Stimulated activated CD4-positive, alpha-beta T cell treated with anti-CD3 and anti-CD28 coated beads, TNF-alpha, amount 100 ng/mL, for 4 hours (primary cell): ENCODE measurements at regions not wholly inside any gene's neighbourhood (a gene's known extent, or its start where the extent isn't known, plus 50 kb on each side); places are given as distances from the start of the nearest gene placed in this dataset.
"Not testable (repeated sequence)": the region's sequence is repeated elsewhere in the genome, so short reads cannot be mapped to it uniquely, and the experiment has no call there.

Source experiments
- DNase-seq, 3 experiments: peaks; one replicate each; pipeline ENCODE4 v3.0.0-alpha.2; 2020; ENCODE audit warnings: low read depth in 3 of 3

DNA sequence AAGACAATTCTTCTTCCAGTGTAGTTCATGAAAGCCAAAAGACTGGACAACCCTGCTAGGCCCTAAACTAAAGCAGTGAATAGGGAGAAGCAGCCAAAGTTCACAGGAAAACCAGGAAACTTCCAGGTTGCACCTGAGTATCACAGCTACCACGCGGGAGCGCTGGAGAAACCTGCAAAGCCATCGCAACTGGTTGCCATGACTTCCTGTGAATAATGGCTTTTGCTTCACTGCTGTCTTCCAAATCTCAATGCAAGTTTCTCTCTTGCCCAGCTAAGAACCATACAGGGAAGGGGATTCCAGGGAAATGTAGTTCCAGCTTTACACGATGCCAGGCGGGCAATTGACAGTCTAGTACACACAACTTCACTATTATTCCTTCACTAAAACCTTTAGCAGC, 114.1 kb downstream of the GXYLT1 start:
- DNase-seq: no peak

DNA sequence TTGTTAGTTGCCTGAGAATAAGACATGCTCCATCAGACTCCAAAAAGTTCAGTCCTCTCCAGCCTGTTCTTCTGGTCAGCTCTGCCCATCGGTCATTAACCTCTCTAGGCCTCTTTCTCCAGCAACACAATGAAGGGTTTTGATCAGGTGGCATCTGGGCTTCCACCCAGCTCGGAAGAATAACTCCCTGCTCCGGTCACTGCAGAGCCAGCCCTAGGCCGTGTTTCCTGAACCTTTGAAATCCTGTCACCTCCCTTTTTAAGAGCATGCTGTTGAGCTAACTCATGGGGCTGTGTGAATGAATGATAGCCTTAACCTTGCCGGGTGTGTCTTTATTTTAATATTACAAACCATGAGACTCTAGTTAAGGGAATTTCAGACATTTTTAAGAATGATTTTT, 117.1 kb downstream of the GXYLT1 start:
- no peak for DNase-seq

DNA sequence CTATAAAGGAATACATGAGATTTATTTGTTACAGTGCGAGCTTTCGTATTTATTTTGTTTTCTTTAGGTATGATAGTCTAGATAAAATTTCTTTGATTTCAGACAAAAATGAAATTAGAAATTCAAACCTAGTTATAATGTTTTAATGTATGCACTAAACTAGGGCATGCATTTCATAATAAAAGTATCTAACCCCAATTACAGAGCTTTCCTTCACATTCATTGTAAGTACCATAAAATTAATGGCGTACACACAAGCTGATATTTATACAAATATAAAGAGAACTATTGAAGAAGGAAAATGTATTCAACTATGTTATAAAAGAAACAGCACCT, 120.2 kb downstream of the GXYLT1 start:
- no peak for DNase-seq

DNA sequence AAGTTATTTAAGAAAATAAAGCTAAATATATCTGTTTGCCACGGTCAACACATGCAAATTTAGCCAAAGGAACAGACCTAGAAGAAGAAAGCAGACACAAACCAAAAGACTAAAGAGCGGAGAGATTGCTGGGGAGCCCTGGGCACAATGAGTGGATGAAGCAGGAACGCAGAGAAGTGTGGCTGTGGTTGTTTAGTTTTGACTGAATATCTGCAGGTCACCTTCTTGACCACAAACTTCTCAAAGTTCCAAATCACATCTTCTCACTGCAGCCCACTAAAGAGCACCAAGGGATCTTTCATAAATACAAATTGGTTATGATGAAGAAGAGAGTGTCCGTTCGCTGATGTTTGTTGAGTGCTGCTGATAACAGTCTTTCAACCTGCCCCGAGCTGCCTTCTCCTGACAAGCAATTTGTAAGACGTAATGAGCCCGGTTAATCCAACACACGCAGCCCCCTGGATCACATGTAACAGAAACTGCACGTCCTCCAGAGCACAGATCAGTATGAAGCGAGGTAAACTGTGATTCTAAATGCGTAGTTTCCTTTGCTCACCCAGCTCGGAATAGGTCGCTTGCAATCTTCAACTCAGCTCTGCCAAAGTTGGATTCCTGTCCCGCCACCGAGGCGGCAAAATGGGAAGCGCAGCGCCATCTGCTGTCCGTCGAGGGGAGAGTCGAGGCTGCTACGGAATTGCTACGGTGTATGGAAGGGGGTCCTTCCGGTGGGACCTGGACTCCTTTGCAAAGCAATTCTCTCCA, 120.8 kb downstream of the GXYLT1 start:
- peak; percentile 34 to 55 (median 38) for DNase-seq

DNA sequence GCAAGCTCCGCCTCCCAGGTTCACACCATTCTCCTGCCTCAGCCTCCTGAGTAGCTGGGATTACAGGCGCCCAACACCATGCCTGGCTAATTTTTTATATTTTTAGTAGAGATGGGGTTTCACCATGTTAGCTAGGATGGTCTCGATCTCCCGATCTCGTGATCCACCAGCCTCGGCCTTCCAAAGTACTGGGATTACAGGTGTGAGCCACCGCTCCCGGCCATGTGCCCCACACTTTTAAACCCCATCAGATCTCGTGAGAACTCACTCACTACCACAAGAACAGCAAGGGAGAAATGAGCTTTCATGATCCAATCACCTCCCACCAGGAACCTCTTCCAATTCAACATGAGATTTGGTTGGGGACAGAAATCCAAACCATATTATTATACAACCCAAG, 122.7 kb downstream of the GXYLT1 start:
- not testable (repeated sequence) for DNase-seq

DNA sequence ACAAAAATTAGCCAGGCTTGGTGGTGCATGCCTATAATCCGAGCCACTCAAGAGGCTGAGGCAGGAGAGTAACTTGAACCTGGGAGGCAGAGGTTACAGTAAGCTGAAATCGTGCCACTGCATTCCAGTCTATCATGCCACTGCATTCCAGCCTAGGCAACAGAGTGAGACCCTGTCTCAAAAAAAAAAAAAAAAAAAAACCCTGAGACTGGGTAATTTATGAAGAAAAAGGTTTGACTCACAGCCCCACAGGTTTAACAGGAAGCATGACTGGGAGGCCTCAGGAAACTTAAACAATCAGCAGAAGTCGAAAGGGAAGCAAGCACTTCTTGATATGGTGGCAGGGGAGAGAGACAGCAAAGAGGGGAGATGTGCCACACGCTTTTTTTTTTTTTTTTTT, 123.2 kb downstream of the GXYLT1 start:
- DNase-seq: no peak

DNA sequence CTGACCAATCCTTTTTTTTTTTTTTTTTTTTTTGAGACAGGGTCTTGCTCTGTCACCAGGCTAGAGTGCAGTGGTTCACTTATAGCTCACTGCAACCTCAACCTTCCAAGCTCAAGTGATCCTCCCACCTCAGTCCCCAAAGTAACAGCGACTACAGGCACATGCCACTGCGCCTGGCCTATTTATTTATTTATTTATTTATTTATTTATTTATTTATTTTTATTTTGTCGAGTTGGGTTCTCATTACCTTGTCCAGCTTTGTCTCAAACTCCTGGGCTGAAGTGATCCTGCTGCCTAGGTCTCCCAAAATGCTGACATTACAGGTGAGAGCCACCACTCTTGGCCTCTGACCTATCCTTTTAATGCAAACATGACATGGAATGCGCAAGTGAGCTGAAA, 124.4 kb downstream of the GXYLT1 start:
- no peak for DNase-seq

DNA sequence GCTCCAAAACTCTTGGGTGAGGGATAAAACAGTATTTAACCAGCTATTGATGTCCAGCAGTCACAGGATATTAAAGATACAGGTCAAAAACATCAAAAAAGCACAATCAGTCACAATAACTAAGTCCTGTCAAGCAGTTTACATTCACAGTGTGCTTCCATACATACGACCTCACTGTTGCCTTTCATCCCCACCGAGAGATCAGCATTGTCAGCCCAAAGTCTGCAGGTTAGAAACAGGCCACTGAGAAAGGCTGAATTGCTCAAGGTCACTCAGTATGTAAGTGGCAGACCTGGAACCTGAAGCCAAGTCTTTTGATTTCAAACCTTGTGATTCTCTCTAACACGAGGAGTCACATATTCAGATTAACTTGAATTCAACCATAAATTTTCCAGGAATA, 124.9 kb downstream of the GXYLT1 start:
- no peak for DNase-seq

DNA sequence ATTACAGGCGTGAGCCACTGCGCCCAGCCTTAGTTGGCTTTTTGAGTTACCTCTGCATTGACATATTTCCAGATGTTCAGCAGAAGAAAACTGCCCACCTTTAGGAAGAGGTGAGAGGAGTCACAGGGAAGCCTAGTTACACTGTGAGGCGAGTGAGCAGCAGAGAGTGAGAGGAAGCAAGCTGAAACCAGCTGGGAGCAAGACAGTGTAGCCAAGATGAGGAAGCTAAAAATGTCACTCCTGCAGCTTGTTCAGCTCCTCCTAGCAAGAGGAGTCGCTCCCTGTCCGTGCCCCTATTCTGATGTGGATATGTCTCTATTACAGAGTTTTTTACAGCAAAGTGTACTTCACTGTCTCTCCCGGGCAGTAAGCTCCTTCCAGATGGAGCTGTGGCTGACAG, 127.6 kb downstream of the GXYLT1 start:
- no peak for DNase-seq

DNA sequence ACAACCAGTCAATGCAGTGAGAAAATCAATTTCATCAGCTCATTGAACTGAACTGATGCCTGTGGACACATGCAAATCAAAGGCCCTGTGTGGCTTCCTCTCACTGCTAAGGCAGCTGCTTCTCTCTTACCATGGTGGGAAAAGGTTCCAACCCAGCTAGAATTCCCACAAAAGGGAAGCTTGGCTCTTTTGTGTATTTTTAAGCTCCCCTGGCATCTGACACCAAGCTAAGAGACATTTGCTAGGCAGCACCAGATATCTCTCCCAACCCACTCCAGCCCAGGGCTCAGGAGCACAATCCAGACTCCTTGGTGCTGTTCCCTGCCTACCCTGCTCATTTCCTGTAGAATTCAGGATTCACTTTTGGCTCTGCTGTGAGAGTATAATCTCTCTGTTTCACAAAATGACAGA, 129.6 kb downstream of the GXYLT1 start:
- no peak for DNase-seq

DNA sequence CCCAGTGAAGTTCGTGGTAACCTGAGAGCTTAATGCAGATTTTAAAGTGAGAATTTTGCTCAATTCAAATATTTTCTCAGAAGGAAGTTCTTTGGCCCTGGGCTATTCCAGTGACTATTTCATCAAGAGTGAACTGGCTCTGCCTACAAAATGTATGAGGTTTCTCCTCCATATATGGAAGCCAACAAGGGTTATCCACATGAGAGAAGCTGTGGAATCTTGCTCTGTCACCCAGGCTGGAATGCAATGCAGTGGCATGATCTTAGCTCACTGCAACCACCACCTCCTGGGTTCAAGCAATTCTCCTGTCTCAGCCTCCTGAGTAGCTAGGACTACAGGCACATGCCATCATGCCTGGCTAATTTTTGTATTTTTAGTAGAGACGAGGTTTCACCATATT, 132.2 kb downstream of the GXYLT1 start:
- not testable (repeated sequence) for DNase-seq

DNA sequence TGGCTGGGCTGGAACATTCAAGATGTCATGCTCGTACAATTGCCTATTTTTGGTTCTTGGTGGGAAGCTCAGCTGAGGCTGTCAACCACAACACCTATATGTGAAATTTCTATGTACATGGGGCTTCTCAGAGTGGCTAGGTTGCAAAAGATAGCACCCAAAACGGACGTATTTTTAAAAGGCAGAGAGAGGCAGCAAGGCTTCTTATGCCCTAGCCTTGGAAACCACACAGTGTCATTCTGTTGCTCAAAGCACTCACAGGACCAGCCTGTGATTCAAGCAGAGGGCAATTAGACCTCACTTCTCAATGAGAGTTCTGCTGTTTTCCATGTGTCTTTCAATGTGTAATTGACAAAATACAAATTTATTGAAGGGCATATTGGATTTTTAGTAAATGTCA, 134.0 kb downstream of the GXYLT1 start:
- DNase-seq: no peak

DNA sequence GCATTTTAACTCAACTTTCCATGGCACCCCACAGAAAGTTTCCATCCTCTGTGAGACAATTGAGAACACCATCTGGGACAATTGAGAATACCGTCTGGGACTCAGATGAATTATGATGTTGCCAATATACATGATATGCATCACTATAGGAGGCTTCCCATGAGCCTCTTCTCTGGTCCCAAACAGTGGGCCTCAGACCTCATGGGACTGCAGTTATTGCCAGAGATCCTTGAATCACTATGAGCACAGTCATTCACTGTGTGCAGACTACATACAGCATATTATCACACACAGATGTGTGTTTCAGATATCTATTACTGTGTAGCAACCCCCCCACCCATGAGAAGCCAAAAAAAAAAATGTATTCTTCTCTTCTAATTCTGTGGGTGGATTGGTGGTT, 134.4 kb downstream of the GXYLT1 start:
- DNase-seq: no peak

DNA sequence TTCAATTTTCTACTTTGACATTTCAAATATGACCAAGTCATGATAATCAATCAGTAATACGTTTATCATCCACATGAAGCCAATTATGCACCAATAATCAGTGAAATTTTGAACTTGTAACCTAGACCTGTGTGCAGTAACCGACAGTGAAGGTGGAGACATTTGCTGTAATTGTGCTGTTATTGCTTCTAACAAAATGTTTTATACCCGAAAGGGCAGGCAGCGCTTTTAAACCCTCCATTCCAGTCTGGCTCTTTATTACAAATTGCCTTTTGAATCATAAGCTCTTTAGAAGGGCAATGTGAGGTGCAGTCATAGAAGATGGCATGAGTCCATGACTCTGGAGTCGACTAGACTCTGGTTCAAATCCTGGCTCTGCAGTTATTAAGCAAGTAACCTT, 135.7 kb downstream of the GXYLT1 start:
- no peak for DNase-seq

DNA sequence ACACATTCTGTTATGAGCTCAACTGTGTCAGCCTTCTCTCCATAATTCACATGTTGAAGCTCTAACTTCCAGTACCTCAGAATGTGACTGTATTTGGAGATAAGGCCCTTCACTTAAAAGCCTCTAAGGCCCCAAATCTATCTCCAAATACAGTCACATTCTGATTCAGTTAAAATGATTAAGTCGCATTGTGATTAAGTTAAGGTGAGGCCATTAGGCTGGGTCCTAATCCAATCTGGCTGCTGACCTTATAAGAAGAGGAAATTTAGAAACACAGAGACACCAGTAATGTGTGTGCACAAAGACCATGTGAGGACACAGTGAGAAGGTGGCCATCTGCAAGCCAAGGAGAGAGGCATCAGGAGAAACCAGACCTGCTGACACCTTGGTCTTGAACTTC, 141.6 kb downstream of the GXYLT1 start:
- DNase-seq: no peak

DNA sequence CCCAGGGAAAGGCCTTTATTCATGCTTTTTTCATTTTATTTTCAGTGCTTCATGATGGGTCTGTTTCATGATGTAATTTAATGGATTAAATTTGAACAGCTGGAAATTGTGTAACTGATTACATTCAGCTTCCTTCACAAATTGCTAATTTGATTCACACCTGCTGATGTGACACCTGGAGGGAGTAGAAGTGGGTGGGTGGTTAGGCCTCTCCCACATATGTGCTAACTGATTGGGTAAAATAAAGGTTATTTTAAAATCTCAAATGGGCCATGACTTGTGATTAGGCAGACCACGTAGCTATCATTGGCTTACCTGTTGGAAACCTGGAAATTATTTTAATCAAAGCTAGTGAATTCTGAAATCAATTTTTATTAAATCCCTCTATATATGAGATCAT, 142.1 kb downstream of the GXYLT1 start:
- DNase-seq: no peak

DNA sequence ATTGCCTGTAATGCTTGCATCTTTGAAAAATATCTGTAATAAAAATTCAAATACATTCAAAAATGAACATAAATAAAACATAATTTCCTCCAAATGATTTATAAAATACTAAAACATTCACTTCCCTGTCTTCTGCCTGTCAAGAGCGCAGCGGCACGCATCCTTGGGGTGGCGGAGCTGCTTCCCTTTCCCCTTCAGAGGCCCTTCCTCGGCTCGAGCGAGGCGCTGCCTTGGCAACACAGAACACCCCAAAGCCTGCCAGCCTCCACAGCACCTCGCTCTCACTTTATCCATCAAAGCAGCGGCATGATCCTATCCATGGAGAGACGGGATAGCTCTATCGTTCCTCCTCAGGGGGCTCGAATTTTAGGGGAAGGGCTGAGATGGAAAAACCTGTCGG, 146.2 kb downstream of the GXYLT1 start:
- DNase-seq: no peak

DNA sequence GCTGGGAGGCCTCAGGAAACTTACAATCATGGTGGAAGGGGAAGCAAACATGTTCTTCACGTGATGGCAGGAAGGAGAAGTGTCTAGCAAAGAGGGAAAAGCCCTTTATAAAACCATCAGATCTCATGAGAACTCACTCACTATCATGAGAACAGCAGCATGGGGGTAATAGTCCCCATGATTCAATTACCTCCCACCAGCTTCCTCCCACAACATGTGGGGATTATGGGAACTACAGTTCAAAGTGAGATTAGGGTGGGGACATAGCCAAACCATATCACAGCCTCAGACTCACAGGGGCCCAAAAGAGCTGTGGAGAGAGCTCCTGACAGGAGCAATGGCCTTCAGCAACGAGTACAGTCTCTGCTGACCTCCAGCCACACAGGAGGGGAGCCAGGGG, 151.4 kb downstream of the GXYLT1 start:
- no peak for DNase-seq

DNA sequence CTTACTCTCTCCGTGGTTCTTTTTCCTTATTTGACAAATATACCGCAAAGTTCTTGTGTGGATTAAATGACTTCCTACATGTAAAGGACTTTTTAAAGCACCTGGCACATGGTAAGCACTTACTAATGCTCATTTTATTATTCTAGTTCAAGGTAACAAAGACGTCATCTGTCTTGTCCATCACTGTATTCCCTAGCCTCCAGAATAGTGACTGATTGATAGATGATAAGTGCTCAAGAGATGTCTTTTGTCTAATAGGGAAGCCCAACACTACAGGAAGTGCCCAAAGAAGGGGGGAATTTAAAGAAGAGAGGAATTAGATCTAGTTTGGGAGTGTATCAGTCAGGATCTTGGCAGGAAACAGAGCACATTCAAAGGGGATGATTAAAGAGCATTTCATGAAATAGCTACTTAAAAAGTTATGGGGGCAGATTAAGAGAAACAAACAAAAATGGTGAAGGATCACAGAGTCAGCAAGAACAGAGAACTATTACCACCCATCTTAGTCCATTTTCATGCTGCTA, 151.9 kb downstream of the GXYLT1 start:
- DNase-seq: no peak

DNA sequence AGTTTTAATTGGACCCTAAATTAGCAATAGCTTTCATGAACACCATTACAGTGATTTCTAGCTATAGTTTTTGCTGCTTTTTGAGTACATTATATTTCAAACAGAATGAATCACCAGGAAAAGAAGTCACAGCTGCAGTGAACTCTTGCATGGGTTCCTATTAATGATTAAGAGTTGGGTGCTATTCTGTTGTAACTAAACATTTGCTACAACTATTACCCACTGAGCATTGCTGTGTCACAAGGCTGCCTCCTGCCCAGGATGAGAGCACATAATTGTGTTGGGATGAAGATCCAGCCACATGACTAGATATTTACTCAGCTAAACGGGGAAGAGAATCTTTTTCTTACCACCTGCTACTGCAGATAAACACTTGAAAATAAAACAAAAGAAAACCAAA, 152.7 kb downstream of the GXYLT1 start:
- no peak for DNase-seq

DNA sequence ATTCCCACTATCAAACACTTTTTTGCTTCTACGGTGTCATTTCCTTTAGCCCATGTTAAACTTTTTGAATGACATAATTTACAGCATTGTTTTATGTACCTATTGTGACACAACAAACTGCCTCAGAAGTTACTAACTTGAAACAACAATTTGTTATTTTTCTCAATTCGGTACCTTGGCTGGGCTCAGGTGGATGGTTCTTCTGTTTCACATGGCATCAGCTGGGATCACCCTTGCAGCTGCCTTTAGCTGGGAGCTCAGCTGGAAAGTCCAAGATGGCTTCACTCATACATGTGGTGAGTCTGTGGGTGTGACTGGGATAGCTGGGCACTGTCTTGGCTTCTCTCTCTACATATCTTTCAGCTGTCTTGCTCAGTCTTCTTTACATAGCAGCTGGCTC, 156.0 kb downstream of the GXYLT1 start:
- no peak for DNase-seq

DNA sequence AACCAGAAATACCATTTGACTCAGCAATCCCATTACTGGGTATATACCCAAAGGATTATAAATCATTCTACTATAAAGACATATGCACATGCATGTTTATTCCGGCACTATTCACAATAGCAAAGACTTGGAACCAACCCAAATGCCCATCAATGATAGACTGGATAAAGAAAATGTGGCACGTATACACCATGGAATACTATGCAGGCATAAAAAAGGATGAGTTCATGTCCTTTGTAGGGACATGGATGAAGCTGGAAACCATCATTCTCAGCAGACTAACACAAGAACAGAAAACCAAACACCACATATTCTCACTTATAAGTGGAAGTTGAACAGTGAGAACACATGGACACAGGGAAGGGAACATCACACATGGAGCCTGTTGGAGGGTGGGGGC, 158.2 kb downstream of the GXYLT1 start:
- not testable (repeated sequence) for DNase-seq

DNA sequence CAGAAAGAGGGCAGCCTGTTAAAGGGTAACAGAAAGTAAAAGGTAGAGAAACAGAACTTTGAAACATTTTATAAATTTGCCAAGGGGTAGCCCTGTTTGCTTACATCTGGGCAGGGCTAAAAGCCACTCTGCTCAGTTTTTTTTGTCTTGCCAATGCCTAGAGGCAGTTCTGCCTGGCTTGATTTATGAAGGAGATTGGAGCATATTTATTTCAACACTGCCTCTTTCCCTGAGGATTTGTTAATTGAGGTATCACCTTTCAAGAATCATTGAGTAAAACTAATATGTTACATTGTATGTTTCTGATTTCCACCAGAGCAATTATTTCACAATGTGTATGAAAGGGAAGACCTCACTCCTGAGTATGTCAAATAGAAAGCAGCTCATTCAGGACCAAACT, 160.8 kb downstream of the GXYLT1 start:
- DNase-seq: no peak

DNA sequence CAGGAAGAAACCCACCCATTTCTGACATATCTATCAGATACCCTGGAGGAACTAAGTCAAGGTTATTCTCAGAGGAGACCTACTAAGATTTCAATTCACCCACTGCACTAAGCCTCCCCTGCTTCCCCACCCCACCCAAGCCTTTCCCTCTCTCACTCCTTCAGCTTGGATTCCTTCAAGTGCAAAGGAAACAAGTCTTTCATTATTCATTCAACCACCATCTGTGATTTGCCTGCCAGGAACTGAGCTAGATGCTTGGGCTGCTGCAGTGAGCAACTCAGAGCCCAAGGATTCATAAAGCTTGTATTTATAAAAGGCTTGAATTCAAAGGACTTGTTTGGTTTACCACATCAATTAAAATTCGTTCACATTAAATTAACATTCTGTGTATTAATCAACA, 161.3 kb downstream of the GXYLT1 start:
- no peak for DNase-seq
